ENCODE measurements at regions not wholly inside any gene's neighbourhood (a gene's known extent, or its start where the extent isn't known, plus 50 kb on each side); places are given as distances from the start of the nearest gene placed in this dataset.
"Not testable (repeated sequence)": the region's sequence is repeated elsewhere in the genome, so short reads cannot be mapped to it uniquely, and the experiment has no call there.

DNA sequence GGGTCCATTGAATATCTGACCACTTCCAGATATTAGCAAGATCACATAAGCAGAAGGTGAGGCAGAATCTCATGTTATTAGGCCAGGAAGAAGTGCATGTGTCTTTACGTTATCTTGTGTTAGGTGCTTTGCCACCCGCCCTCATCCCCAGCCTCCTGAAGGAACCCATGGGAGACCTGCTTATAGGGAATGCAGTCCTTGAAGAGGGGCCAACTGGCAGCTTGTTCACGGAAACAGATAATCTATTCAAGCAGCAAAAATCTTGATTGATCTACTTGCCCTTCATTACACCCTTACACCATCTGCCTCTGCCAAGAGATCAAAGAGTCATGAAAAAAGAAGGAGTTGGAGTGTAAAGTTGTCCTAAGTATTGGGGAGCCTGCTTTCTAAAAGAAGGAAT is 576.4 kb downstream of the HTR1B start:
- DNase-seq (no peak), ATAC-seq (no peak)
- no peak overlapping the region for H3K4me3 Mint-ChIP-seq
- H3K4me1 Mint-ChIP-seq (ENCODE audit: low read depth), result no peaks in the 10 kb centered on the region
- peaks cover 9% of the 10 kb centered on the region for H3K9me3 Mint-ChIP-seq (ENCODE audit: insufficient read depth)
- POLR2A ChIA-PET, result no interaction called here
- H3K27ac Mint-ChIP-seq, result no peak overlapping the region
- CTCF ChIA-PET, result no interaction called here
- no peaks in the 10 kb centered on the region for H3K36me3 Mint-ChIP-seq (ENCODE audit: low read depth)
- no peaks in the 10 kb centered on the region for H3K27me3 Mint-ChIP-seq (ENCODE audit: low read depth)

DNA sequence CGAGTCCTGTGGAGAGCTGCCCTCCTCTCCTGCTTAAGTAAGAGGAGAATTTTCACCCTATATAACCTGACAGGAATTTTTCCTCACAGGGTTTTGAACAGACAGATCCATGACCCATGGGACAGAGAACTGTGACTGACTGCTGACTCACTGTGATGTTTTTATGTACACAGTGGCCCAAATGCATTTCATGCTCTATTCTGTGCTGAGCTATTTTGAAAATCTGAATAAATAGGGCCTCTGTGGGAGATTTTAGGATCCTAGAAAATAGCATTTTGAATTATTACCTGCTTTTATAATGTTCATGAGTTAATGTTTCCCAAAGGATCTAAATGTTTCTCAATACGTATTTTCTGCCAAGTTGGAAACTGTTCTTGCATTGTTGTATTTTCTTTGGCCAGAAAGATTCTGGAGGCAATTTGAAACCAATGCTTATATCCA is 577.4 kb downstream of the HTR1B start:
- Mint-ChIP-seq H3K9me3 (ENCODE audit: insufficient read depth) (peaks cover 13% of the 10 kb centered on the region), H3K4me1 (ENCODE audit: low read depth) (no peaks in the 10 kb centered on the region), H3K27me3 (ENCODE audit: low read depth) (no peaks in the 10 kb centered on the region), H3K4me3 (no peak overlapping the region), H3K27ac (no peak overlapping the region), H3K36me3 (ENCODE audit: low read depth) (no peaks in the 10 kb centered on the region)
- ATAC-seq (no peak), DNase-seq (no peak)
- ChIA-PET POLR2A (no interaction called here), CTCF (no interaction called here)

DNA sequence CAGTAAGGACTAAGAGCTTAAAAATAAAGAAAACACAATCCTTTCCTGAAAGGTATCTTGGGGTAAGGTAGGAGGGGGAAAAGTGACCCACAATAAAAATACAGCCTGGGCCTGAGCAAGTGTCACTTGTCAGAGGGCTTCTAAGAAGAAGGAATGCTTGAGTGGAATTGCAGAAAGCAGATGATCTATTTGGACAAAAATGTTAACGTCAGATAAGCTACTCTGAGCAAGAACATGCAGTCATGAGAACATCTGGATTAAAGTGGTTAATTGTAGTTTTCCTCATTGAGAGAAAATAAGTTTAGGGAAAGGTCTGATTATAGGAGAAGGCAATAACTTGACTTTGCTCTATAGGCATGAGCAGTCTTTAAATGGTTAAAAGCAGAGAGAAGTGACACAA is 581.9 kb downstream of the HTR1B start:
- ChIA-PET POLR2A (no interaction called here), CTCF (no interaction called here)
- Mint-ChIP-seq H3K27ac (no peak overlapping the region), H3K4me1 (ENCODE audit: low read depth) (no peaks in the 10 kb centered on the region), H3K4me3 (no peak overlapping the region), H3K27me3 (ENCODE audit: low read depth) (no peaks in the 10 kb centered on the region), H3K9me3 (ENCODE audit: insufficient read depth) (peaks cover 13% of the 10 kb centered on the region), H3K36me3 (ENCODE audit: low read depth) (no peaks in the 10 kb centered on the region)
- ATAC-seq, result no peak
- no peak for DNase-seq

DNA sequence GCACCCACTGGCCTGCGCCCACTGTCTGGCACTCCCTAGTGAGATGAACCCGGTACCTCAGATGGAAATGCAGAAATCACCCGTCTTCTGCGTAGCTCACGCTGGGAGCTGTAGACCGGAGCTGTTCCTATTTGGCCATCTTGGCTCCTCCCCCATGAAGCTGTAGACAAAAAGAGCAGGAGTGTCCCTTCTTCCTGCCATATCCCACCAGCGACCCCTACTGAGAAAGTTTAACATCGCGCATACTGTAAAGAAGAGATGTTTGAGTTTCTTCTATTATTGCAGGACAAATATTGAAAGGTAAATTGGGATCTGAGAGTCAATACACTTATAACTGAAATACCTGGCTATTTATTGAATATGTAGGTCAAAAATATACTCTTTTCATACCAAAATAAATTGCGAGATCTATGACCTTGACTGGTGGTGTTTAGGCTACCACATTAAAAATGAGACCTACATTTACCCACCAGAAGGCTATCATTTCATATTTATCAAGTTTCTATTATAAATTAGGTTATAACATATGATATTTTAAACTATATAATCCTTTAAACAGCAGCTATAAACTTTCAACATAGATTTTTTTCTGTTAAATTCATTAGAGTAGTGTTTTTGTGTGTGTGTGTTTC is 586.3 kb downstream of the HTR1B start:
- Mint-ChIP-seq H3K4me1 (ENCODE audit: low read depth) (no peaks in the 10 kb centered on the region), H3K36me3 (ENCODE audit: low read depth) (no peaks in the 10 kb centered on the region), H3K9me3 (ENCODE audit: insufficient read depth) (peaks cover 13% of the 10 kb centered on the region), H3K27me3 (ENCODE audit: low read depth) (no peaks in the 10 kb centered on the region), H3K4me3 (no peak overlapping the region), H3K27ac (no peak overlapping the region)
- POLR2A ChIA-PET, result no interaction called here
- no peak for DNase-seq
- CTCF ChIA-PET, result no interaction called here
- ATAC-seq, result no peak

DNA sequence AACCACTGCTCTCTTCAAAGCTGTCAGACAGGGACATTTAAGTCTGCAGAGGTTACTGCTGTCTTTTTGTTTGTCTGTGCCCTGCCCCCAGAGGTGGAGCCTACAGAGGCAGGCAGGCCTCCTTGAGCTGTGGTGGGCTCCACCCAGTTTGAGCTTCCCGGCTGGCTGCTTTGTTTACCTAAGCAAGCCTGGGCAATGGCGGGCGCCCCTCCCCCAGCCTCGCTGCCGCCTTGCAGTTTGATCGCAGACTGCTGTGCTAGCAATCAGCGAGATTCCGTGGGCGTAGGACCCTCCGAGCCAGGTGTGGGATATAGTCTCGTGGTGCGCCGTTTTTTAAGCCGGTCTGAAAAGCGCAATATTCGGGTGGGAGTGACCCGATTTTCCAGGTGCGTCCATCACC is 586.9 kb downstream of the HTR1B start:
- H3K4me3 Mint-ChIP-seq; H3K36me3 Mint-ChIP-seq (ENCODE audit: low read depth); POLR2A ChIA-PET; DNase-seq; ATAC-seq; H3K27me3 Mint-ChIP-seq (ENCODE audit: low read depth); H3K4me1 Mint-ChIP-seq (ENCODE audit: low read depth); H3K27ac Mint-ChIP-seq; CTCF ChIA-PET: not testable (repeated sequence)
- peaks cover 12% of the 10 kb centered on the region for H3K9me3 Mint-ChIP-seq (ENCODE audit: insufficient read depth)

DNA sequence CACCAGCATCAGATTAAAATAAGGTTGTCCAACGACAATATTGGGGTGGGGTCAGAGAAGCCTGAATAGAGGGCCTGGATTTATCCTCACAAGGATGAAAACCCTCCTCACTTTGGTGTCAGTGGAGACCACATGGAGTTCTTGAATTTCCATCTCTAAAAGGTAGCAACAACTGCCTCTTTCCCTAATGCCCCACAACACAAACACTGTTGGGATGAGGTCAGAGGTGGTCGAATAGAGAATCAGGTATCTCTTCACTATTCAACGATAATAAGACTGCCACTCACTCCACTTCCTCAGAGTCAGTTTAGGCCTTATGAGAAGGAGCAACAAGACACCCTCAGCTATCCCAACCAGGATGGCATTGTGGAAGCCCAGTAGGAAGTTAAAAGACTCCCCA is 596.1 kb downstream of the HTR1B start:
- DNase-seq, result no peak
- no peak overlapping the region for H3K4me3 Mint-ChIP-seq
- CTCF ChIA-PET, result no interaction called here

DNA sequence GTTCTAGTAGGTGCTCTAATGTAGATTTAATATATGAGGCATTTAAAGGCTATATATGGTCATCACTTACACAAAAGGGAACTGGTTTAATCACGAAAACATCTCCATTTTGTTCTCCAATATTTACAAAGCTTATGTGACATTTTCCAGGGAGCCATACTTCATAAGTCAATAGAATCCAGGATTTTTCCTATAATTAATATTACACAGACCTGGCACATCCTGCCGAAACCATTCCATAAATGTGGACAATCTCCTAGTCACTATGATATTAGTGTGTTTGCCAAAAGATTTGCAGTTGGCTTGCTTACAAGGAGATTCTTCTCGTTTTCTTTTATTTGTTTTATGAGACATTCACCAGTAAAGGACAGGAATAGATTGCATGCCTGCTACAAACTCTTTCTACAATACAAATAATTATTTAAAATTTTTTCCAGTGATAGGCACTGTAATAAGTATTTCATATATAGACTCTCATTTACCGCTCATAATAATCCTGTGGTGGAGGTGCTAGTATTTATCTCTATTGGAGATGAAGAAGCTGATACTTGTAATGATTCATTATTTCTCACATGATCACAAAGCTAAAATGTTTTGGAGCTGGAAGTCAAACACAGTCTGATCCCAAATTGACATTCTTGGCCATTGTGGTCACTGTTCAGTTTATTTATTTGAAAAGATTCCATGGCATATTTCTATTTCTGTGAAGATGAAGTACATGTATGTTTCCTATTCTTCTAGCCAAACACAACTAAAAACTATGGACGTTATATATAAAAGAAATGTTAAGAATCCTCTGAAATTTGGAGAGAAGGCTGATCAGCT is 597.0 kb downstream of the HTR1B start:
- Mint-ChIP-seq H3K36me3 (ENCODE audit: low read depth) (no peaks in the 10 kb centered on the region), H3K27me3 (ENCODE audit: low read depth) (no peaks in the 10 kb centered on the region), H3K9me3 (ENCODE audit: insufficient read depth) (peaks cover 27% of the 10 kb centered on the region), H3K27ac (no peak overlapping the region), H3K4me1 (ENCODE audit: low read depth) (no peaks in the 10 kb centered on the region), H3K4me3 (no peak overlapping the region)
- POLR2A ChIA-PET, result no interaction called here
- CTCF ChIA-PET, result no interaction called here
- no peak for ATAC-seq
- no peak for DNase-seq

More for the DNA sequence above, 596.1 kb downstream of the HTR1B start:
- peaks cover 27% of the 10 kb centered on the region for H3K9me3 Mint-ChIP-seq (ENCODE audit: insufficient read depth)
- H3K36me3 Mint-ChIP-seq (ENCODE audit: low read depth), result no peaks in the 10 kb centered on the region
- POLR2A ChIA-PET, result no interaction called here
- no peaks in the 10 kb centered on the region for H3K4me1 Mint-ChIP-seq (ENCODE audit: low read depth)
- H3K27me3 Mint-ChIP-seq (ENCODE audit: low read depth), result no peaks in the 10 kb centered on the region
- H3K27ac Mint-ChIP-seq, result no peak overlapping the region
- no peak for ATAC-seq

DNA sequence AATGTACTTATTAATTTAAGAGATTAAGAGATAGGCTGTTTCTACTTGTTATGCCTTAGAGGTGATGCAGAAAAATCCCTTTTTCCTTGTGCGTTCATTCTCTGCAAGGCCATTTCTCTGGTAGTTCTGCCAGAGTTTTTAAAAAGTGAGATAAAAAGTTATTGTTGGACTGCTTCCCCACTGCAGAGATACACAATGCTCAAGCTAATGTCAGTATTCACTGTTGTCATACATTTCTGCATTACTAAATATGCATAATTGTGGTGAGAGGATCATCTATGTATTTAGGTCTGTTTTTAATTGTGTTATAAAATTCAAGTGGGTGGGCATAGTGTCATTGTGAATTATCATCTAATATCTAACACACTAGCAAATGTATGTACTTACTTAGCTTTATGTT is 600.4 kb downstream of the HTR1B start:
- ChIA-PET CTCF (no interaction called here), POLR2A (no interaction called here)
- no peak overlapping the region for H3K27ac Mint-ChIP-seq
- ATAC-seq, result no peak
- no peak overlapping the region for H3K4me3 Mint-ChIP-seq
- no peaks in the 10 kb centered on the region for H3K36me3 Mint-ChIP-seq (ENCODE audit: low read depth)
- DNase-seq, result no peak
- peaks cover 14% of the 10 kb centered on the region for H3K9me3 Mint-ChIP-seq (ENCODE audit: insufficient read depth)
- no peaks in the 10 kb centered on the region for H3K27me3 Mint-ChIP-seq (ENCODE audit: low read depth)
- H3K4me1 Mint-ChIP-seq (ENCODE audit: low read depth), result no peaks in the 10 kb centered on the region

DNA sequence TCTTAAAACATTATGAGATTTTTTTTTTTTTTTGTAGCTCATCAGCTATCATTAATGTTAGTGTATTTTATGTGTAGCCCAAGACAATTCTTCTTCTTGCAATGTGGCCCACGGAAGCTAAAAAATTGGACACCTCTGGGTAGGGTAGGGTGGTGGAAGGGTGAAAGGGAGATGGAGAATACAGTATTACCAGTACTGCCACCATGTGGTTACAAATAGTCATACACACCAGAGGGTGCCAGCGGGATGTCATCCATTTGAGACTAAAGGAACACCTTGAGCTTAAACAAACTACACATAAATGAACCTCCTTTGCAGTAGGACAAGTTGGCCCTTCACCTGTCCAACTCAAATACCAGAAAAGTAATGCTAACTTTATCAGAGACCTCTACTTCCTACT is 601.9 kb downstream of the HTR1B start:
- CTCF ChIA-PET, result no interaction called here
- H3K36me3 Mint-ChIP-seq (ENCODE audit: low read depth), result no peaks in the 10 kb centered on the region
- no peak overlapping the region for H3K27ac Mint-ChIP-seq
- DNase-seq (no peak), ATAC-seq (no peak)
- H3K4me1 Mint-ChIP-seq (ENCODE audit: low read depth), result no peaks in the 10 kb centered on the region
- no peak overlapping the region for H3K4me3 Mint-ChIP-seq
- H3K27me3 Mint-ChIP-seq (ENCODE audit: low read depth), result no peaks in the 10 kb centered on the region
- POLR2A ChIA-PET, result no interaction called here
- H3K9me3 Mint-ChIP-seq (ENCODE audit: insufficient read depth), result peaks cover 6% of the 10 kb centered on the region

DNA sequence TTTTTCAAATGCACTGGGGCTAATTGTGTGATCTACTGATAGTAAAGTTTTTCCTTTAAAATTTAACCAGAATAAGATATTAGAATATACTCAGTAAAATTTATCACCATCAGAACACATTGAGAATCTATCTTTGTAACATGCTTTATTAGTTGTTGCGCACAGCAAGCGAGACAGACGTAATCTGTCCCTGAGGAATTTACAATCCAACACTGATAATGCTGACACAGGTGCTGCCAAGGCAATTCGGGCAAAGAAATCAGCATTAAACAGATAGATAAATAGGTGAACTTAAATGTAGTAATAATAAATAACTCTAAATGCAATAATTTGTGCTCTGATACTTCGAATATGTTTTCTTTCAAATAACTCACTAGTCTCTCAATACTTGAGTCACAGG is 607.2 kb downstream of the HTR1B start:
- Mint-ChIP-seq H3K27me3 (ENCODE audit: low read depth) (no peaks in the 10 kb centered on the region), H3K27ac (no peak overlapping the region), H3K9me3 (ENCODE audit: insufficient read depth) (no peaks in the 10 kb centered on the region), H3K4me3 (no peak overlapping the region), H3K36me3 (ENCODE audit: low read depth) (no peaks in the 10 kb centered on the region), H3K4me1 (ENCODE audit: low read depth) (no peaks in the 10 kb centered on the region)
- no peak for ATAC-seq
- ChIA-PET POLR2A (no interaction called here), CTCF (no interaction called here)
- no peak for DNase-seq

DNA sequence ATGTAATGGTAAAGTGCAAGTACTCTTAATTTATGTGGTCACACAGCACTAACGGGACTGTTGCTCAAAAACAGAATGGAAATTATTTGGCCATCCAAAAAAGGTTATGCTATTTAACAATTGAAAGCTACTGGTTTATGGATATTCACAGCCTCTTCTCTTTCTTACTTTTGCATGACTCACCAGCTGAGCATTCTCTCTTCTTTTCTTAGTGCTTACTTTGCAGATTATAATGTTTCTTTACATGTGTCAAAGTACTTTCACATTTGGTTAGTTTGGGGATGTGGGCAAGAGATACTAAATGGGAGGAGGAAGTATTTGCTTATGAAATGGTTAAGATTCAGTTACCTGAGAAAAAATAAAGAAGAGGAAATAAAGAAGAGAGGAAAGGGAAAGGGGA is 610.5 kb downstream of the HTR1B start:
- peaks cover 6% of the 10 kb centered on the region for H3K9me3 Mint-ChIP-seq (ENCODE audit: insufficient read depth)
- H3K27ac Mint-ChIP-seq, result no peak overlapping the region
- no peak overlapping the region for H3K4me3 Mint-ChIP-seq
- H3K4me1 Mint-ChIP-seq (ENCODE audit: low read depth), result no peaks in the 10 kb centered on the region
- POLR2A ChIA-PET, result no interaction called here
- H3K36me3 Mint-ChIP-seq (ENCODE audit: low read depth), result no peaks in the 10 kb centered on the region
- ATAC-seq (no peak), DNase-seq (no peak)
- CTCF ChIA-PET, result no interaction called here
- no peaks in the 10 kb centered on the region for H3K27me3 Mint-ChIP-seq (ENCODE audit: low read depth)

DNA sequence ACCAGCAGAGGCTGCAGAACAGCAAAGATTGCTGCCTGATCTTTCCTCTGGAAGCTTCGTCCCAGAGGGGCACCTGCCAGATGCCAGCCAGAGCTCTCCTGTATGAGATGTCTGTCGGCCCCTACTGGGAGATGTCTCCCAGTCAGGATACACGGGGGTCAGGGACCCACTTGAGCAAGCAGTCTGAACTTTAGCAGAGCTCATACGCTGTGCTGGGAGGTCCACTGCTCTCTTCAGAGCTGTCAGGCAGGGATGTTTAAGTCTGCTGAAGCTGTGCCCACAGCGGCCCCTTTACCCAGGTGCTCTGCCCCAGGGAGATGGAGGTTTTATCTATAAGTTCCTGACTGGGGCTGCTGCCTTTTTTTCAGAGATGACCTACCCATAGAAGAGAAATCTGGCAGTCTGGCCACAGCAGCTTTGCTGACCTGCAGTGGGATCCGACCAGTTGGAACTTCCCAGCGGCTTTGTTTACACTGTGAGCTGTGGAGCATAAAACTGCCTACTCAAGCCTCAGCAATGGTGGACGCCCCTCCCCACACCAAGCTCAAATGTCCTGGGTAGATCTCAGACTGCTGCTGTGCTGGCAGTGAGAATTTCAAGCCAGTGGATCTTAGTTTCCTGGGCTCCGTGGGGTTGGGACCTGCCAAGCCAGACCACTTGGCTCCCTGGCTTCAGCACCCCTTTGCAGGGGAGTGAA is 613.9 kb downstream of the HTR1B start:
- CTCF ChIA-PET; H3K36me3 Mint-ChIP-seq (ENCODE audit: low read depth); DNase-seq; H3K27ac Mint-ChIP-seq; H3K4me1 Mint-ChIP-seq (ENCODE audit: low read depth); POLR2A ChIA-PET; H3K4me3 Mint-ChIP-seq; H3K27me3 Mint-ChIP-seq (ENCODE audit: low read depth); ATAC-seq: not testable (repeated sequence)
- peaks cover 10% of the 10 kb centered on the region for H3K9me3 Mint-ChIP-seq (ENCODE audit: insufficient read depth)
